Naive thymus-derived CD8-positive, alpha-beta T cell (primary cell): ENCODE measurements at regions not wholly inside any gene's neighbourhood (a gene's known extent, or its start where the extent isn't known, plus 50 kb on each side); places are given as distances from the start of the nearest gene placed in this dataset.
"Not testable (repeated sequence)": the region's sequence is repeated elsewhere in the genome, so short reads cannot be mapped to it uniquely, and the experiment has no call there.

ENCODE experiments used
- ATAC-seq, 2 donors: fragments of 150-1000 bp; cut with Tn5 transposase in 1 of 2; sonication (Bioruptor Pico), chemical (Tn5 transposase) in 1 of 2; 1 replicate in 1 of 2; 2 replicates in 1 of 2; pipeline ENCODE4 v1.10.0; 2021; ENCODE audit warnings: mild to moderate bottlenecking in 2 of 2, moderate library complexity in 2 of 2
- POLR2A ChIA-PET: fragments of 350-600 bp; sonication (Branson Sonifier 250); formaldehyde crosslinking; loops from one replicate; lab custom pipeline; 2021; ENCODE audit warnings: antibody characterized with exemption; lab: Charles Lee
- DNase-seq, 10 donors: peaks; one replicate each; pipeline versions ENCODE4 v3.0.0 to v3.0.0-alpha.2; 2020 to 2022
- H3K27ac Mint-ChIP-seq, 10 donors: one replicate each; pipeline ENCODE4 v1.8.0; 2020 to 2022; ENCODE audit warnings: mild to moderate bottlenecking in 10 of 10, mixed read lengths in 10 of 10, moderate library complexity in 4 of 10, inconsistent platforms in 1 of 10
- H3K27me3 Mint-ChIP-seq, 5 donors: one replicate each; pipeline ENCODE4 v1.8.0; 2021 to 2022; ENCODE audit warnings: mixed read lengths in 5 of 5
- H3K36me3 Mint-ChIP-seq, 3 donors: one replicate each; pipeline ENCODE4 v1.8.0; 2020 to 2022; ENCODE audit warnings: mixed read lengths in 3 of 3, mild to moderate bottlenecking in 2 of 3, inconsistent platforms in 1 of 3
- H3K4me1 Mint-ChIP-seq, 4 donors: one replicate each; pipeline ENCODE4 v1.8.0; 2021 to 2022; ENCODE audit warnings: mixed read lengths in 4 of 4
- H3K4me3 Mint-ChIP-seq, 10 donors: one replicate each; pipeline ENCODE4 v1.8.0; 2020 to 2022; ENCODE audit warnings: mild to moderate bottlenecking in 10 of 10, mixed read lengths in 10 of 10, moderate library complexity in 6 of 10, inconsistent platforms in 1 of 10
- H3K9me3 Mint-ChIP-seq, 9 donors: one replicate each; pipeline ENCODE4 v1.8.0; 2020 to 2022; ENCODE audit warnings: mixed read lengths in 9 of 9, mild to moderate bottlenecking in 3 of 9, inconsistent platforms in 1 of 9, moderate library complexity in 1 of 9

DNA sequence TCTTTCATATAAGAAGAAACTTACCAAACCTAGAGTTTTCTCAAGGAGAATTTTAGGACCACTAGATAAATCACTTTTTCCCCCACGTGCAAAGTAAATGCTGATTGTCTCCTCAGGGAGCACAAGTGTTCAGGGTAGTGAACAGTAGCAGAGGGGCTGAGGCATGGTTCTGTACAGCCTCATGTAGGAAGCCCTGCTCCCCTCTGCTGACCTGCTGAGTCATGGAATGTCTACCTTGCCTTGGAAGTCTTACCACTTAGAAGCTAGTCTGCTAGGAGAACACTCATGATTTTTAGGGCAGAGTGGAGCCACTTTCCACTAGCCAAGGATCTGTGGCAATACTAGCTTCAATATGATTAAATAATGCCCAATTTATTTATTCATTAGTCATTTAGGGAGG lies 2120.6 kb upstream of the RAG2 start:
- Mint-ChIP-seq H3K36me3 (peaks cover 0 to 2% (median 0%) of the 10 kb centered on the region in 3 donors), H3K27me3 (no peaks in the 10 kb centered on the region), H3K27ac (no peak overlapping the region), H3K4me3 (no peak overlapping the region), H3K4me1 (no peaks in the 10 kb centered on the region), H3K9me3 (peaks cover 3 to 30% (median 7%) of the 10 kb centered on the region in 9 donors)
- ATAC-seq (no peak), DNase-seq (no peak)
- POLR2A ChIA-PET, result no interaction called here

DNA sequence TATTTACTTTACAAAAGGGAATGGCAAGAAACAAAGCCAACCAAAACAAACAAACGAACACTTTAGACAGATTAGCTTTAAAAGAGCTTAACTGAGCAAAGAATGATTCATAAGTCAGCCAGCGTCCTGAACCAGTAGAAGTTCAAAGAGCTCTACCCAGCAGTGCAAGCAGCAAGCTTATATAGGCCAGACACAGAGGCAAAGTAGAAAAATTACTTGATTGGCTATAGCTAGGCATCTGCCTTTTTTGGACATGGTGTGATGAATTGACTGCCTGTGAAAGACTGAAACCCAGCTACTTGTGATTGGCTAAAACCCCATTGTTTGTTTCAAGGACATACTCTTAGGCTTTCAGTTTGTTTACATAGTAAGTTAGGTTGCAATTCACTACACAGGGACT lies 2120.0 kb upstream of the RAG2 start:
- ATAC-seq (no peak), DNase-seq (no peak)
- Mint-ChIP-seq H3K36me3 (peaks cover 0 to 4% (median 2%) of the 10 kb centered on the region in 3 donors), H3K4me3 (no peak overlapping the region), H3K27me3 (no peaks in the 10 kb centered on the region), H3K27ac (no peak overlapping the region), H3K4me1 (no peaks in the 10 kb centered on the region), H3K9me3 (peaks cover 4 to 28% (median 9%) of the 10 kb centered on the region in 9 donors)
- POLR2A ChIA-PET, result no interaction called here

DNA sequence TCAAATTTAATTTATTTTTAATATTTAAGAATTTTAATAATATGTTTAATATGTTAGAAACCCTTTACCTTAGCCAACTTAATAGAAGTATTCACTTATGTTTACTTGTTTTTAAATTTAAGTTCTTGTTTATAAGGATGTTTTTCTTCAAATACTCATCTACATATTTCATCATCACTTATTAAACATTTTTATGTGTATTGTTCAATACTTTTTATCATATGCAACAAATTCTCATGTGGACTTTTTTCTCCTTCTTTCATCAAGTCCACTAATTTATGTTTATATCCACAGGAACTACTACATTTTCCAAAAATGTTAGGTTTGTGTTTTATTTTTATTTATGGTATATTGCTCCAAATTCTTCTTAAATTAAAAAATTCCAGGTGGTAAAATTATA lies 2113.1 kb upstream of the RAG2 start:
- Mint-ChIP-seq H3K36me3 (peaks cover 0 to 4% (median 2%) of the 10 kb centered on the region in 3 donors), H3K27me3 (no peaks in the 10 kb centered on the region), H3K9me3 (peaks cover 4 to 25% (median 9%) of the 10 kb centered on the region in 9 donors), H3K4me1 (no peaks in the 10 kb centered on the region), H3K27ac (no peak overlapping the region), H3K4me3 (no peak overlapping the region)
- POLR2A ChIA-PET, result no interaction called here
- ATAC-seq, result no peak
- DNase-seq, result no peak

DNA sequence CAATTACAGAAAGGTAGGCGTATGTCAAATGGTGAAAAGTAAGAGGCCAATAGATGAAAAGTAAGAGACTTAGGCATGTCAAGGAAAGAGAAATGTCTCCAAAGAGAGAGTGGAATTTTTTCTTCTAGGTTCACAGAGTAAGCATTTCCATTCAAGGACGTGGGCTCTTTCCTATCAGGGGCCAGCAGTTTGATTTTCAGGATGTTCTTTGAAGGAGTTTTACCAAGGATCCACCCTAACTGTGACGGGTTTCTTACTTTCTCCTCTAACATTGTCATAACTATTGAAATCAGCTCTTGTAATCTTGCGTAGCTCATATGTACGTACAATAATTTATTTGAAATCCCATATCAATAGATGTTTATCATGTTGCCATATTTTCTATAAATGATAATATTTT lies 2112.2 kb upstream of the RAG2 start:
- POLR2A ChIA-PET, result no interaction called here
- H3K36me3 Mint-ChIP-seq, result peaks cover 0 to 4% (median 2%) of the 10 kb centered on the region in 3 donors
- H3K9me3 Mint-ChIP-seq, result peaks cover 0 to 24% (median 9%) of the 10 kb centered on the region in 9 donors
- ATAC-seq, result no peak
- no peaks in the 10 kb centered on the region for H3K4me1 Mint-ChIP-seq
- H3K4me3 Mint-ChIP-seq, result no peak overlapping the region
- DNase-seq, result no peak
- no peak overlapping the region for H3K27ac Mint-ChIP-seq
- no peaks in the 10 kb centered on the region for H3K27me3 Mint-ChIP-seq

DNA sequence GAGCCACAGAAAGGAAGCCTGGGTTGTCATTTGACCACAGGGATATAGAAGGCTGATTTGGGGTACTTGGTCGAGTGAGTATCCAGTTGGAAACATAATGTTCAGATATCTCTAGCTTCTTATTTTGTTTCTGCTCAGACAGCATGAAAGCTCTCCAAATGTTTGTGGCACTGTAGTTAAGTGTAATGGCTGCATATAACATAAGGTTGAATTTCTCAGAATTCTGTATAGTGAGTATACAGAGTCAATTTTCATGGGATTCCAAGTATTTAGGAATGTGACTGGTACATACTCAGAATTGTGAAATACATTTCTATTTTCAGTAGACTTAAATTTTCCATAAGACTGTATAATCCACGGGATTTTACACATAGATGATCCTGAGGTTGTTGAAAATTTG lies 2102.1 kb upstream of the RAG2 start:
- DNase-seq, result no peak
- Mint-ChIP-seq H3K27me3 (no peaks in the 10 kb centered on the region), H3K4me1 (no peaks in the 10 kb centered on the region), H3K9me3 (peaks cover 6 to 34% (median 14%) of the 10 kb centered on the region in 9 donors), H3K27ac (no peak overlapping the region), H3K4me3 (no peak overlapping the region), H3K36me3 (peaks cover 0 to 3% (median 0%) of the 10 kb centered on the region in 3 donors)
- POLR2A ChIA-PET, result no interaction called here
- no peak for ATAC-seq

DNA sequence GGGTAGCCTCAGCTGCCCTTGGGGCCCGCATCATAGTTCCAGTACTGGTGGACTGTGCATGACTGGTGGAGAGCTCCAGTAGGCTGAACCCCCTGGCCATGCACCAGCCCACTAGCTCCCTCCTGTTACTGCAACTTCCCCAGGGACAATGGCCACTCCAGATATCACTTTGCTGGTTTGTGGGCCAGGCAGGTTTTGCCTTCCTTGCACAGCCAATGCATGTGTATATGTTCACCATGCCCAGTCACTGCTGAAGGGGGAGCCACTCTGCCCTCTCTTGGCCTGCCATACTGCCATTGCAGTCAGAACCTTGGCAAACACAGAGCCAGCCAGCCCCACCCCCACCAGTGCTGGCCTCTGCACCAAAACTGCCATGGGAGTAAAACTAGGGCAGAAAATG lies 2095.3 kb upstream of the RAG2 start:
- Mint-ChIP-seq H3K9me3 (peaks cover 0 to 19% (median 14%) of the 10 kb centered on the region in 9 donors), H3K27ac (no peak overlapping the region), H3K4me3 (no peak overlapping the region), H3K36me3 (peaks cover 0 to 3% (median 0%) of the 10 kb centered on the region in 3 donors), H3K4me1 (no peaks in the 10 kb centered on the region), H3K27me3 (no peaks in the 10 kb centered on the region)
- POLR2A ChIA-PET, result no interaction called here
- ATAC-seq (no peak), DNase-seq (no peak)

DNA sequence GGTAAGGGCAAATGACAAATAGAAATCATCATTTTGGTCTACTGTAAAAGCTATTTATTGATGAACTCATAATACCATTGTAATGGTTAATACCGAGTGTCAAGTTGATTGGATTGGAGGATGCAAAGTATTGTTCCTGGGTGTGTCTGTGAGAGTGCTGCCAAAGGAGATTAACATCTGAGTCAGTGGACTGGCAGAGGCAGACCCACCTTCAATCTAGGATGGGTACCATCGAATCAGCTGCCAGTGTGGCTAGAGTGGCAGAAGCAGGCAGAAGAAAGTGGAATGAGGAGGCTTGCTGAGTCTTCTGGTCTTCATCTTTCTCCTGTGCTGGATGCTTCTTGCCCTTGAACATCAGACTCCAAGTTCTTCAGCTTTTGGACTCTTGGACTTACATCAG lies 2092.2 kb upstream of the RAG2 start:
- H3K4me1 Mint-ChIP-seq, H3K27ac Mint-ChIP-seq, H3K4me3 Mint-ChIP-seq, ATAC-seq, H3K27me3 Mint-ChIP-seq, POLR2A ChIA-PET, DNase-seq, H3K36me3 Mint-ChIP-seq: not testable (repeated sequence)
- peaks cover 2 to 13% (median 6%) of the 10 kb centered on the region in 9 donors for H3K9me3 Mint-ChIP-seq

DNA sequence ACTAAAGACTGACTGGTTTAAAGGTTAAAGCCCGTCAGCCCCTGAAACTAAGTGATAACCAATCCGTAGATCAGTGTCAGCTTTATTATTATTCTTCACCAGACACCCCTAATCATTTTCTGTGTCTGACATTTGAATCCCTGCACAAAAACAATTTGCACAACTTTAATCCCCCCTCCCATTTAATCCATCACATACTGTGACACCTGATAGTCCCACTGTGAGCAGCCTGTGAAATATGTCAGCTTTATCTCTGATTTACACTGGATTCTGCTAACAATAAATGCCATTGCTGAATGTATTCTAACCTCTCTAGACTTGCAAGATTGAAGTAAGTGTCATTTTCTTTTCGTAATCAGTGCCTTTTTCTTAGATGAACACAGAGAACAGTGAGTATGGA lies 2089.0 kb upstream of the RAG2 start:
- DNase-seq, result no peak
- POLR2A ChIA-PET, result no interaction called here
- ATAC-seq, result no peak
- Mint-ChIP-seq H3K4me1 (no peaks in the 10 kb centered on the region), H3K27ac (no peak overlapping the region), H3K36me3 (no peaks in the 10 kb centered on the region), H3K9me3 (peaks cover 0 to 9% (median 5%) of the 10 kb centered on the region in 9 donors), H3K4me3 (no peak overlapping the region), H3K27me3 (no peaks in the 10 kb centered on the region)

DNA sequence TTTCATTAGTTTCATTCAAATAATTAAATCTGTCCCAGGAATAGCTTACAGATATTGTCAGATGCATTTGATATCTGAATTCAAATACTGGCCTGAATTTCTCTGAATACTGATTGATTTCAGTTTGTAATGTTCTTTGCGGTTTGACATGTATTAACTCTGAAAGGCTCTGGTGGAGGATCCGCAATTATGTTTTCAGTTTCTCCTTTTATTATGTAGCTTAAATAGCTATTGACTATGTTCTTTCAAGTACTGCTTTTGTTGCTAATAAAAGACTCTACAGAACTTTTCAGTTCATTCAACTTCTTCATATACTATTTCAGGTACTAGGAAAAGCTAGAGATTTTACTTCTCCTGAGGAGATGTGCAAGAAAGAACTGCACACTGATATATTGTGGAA lies 2085.4 kb upstream of the RAG2 start:
- H3K4me3 Mint-ChIP-seq, result no peak overlapping the region
- peaks cover 0 to 3% (median 0%) of the 10 kb centered on the region in 3 donors for H3K36me3 Mint-ChIP-seq
- no peak overlapping the region for H3K27ac Mint-ChIP-seq
- H3K9me3 Mint-ChIP-seq, result peaks cover 0 to 20% (median 7%) of the 10 kb centered on the region in 9 donors
- H3K4me1 Mint-ChIP-seq, result no peaks in the 10 kb centered on the region
- POLR2A ChIA-PET, result no interaction called here
- H3K27me3 Mint-ChIP-seq, result no peaks in the 10 kb centered on the region
- DNase-seq, result no peak
- no peak for ATAC-seq

DNA sequence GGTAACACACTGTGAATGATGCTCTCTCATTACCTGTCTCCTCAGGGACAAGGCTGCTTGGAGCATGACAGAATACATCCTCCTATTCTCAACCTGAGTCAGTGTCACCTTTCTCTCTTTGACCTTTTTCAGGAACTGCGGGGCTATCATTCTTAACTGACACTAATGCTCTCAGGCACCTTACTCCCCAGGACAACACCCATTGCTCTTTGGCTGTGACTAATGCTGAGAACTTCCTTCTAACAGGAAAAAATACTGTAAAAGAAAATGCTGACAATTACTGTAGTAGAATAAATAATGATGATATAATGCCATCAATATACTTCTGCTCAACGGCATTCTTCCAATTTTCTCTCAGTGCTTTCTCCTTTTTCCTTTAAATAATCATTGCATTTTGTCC lies 2082.7 kb upstream of the RAG2 start:
- POLR2A ChIA-PET, result no interaction called here
- H3K27me3 Mint-ChIP-seq, result no peaks in the 10 kb centered on the region
- H3K27ac Mint-ChIP-seq, result no peak overlapping the region
- ATAC-seq, result no peak
- H3K4me3 Mint-ChIP-seq, result no peak overlapping the region
- H3K9me3 Mint-ChIP-seq, result peaks cover 0 to 26% (median 10%) of the 10 kb centered on the region in 9 donors
- peaks cover 0 to 3% (median 0%) of the 10 kb centered on the region in 3 donors for H3K36me3 Mint-ChIP-seq
- H3K4me1 Mint-ChIP-seq, result no peaks in the 10 kb centered on the region
- DNase-seq, result no peak

DNA sequence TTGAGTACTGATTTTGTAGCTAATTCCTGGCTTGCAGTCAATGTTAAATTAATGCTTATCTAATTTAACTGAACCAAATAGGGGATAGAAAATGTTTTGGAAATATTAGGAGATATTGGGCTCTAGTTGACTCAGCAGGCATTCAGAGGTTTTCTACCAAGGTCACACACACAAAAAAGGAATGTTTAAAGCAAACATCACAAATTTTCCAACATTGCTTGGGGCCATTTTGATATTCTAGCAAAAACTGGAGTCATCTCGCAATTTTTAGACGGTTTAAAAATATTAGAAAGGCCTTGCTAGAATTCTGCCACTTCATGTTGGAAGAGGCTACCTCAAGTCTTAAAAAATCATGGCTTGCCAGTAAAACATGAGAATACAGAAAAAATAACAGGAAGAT lies 2082.1 kb upstream of the RAG2 start:
- no peak for ATAC-seq
- peaks cover 0 to 30% (median 10%) of the 10 kb centered on the region in 9 donors for H3K9me3 Mint-ChIP-seq
- no peak for DNase-seq
- H3K4me1 Mint-ChIP-seq, result no peaks in the 10 kb centered on the region
- no peak overlapping the region for H3K27ac Mint-ChIP-seq
- H3K4me3 Mint-ChIP-seq, result no peak overlapping the region
- POLR2A ChIA-PET, result no interaction called here
- H3K27me3 Mint-ChIP-seq, result no peaks in the 10 kb centered on the region
- peaks cover 0 to 3% (median 0%) of the 10 kb centered on the region in 3 donors for H3K36me3 Mint-ChIP-seq

DNA sequence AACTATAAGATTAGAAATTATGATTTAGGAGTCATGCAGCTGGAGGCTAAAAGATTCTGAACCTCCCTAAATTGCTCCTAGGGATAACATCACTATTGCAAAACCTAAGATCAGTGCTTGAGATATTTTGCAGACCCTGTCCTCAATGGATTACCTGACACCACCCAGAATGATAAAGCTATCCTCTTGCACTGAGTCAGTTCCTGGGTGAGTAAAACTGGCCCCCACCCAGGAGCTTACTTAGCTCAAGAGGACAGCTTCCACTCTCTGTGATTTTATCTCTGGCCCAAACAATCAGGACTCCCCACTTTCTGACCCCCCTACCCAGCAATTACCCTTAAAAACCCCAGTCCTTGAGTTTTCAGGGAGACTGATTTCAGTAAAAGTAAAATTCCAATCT lies 2074.4 kb upstream of the RAG2 start:
- POLR2A ChIA-PET, result no interaction called here
- H3K36me3 Mint-ChIP-seq, result peaks cover 0 to 5% (median 0%) of the 10 kb centered on the region in 3 donors
- no peak overlapping the region for H3K27ac Mint-ChIP-seq

DNA sequence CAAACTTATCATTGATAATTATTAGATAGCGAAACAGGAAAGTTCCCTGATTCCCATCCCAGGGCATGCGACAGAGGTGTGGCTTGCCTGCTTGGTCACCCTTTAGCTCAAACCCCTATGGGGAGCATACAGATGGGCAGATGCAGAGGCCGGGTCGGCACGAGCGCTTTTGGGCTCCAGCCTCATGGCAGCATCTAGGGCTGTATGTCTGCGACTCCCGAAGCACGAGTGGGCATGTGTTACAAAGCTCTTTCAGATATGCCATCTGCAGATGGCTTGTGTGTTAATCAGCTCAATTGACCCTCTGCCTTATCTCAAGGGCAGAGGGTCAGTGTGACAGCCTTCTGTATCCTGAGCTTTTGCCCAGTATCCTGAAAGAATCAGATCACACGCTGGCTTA lies 2069.3 kb upstream of the RAG2 start:
- no peak overlapping the region for H3K4me3 Mint-ChIP-seq

More for the DNA sequence above, 2074.4 kb upstream of the RAG2 start:
- DNase-seq (no peak), ATAC-seq (no peak)
- H3K9me3 Mint-ChIP-seq, result peaks cover 5 to 24% (median 7%) of the 10 kb centered on the region in 9 donors
- no peak overlapping the region for H3K4me3 Mint-ChIP-seq
- no peaks in the 10 kb centered on the region for H3K4me1 Mint-ChIP-seq
- no peaks in the 10 kb centered on the region for H3K27me3 Mint-ChIP-seq

DNA sequence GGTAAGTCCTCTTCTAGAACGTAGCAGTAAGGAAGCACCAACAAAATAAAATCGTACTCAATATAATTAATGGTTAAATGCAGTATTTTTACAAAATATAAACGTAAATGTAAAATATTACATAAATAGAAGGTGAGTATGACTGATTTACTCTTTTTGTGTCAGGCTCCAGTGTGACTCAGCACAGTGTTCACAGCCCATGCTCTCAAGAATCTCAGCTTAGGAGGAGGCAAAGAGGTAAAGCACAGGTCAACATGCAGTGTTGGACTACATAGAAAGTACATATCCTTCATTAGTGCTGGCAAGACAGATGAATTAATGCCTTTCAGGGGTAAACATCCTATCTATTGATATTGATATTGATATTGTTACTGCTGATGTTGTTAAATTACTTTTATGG lies 2050.6 kb upstream of the RAG2 start:
- Mint-ChIP-seq H3K4me3 (no peak overlapping the region), H3K27ac (no peak overlapping the region), H3K9me3 (peaks cover 0 to 21% (median 4%) of the 10 kb centered on the region in 9 donors), H3K4me1 (no peaks in the 10 kb centered on the region), H3K36me3 (no peaks in the 10 kb centered on the region), H3K27me3 (no peaks in the 10 kb centered on the region)
- POLR2A ChIA-PET, result no interaction called here
- no peak for DNase-seq
- no peak for ATAC-seq

More for the DNA sequence above, 2069.3 kb upstream of the RAG2 start:
- ATAC-seq, result no peak
- Mint-ChIP-seq H3K36me3 (peaks cover 0 to 5% (median 0%) of the 10 kb centered on the region in 3 donors), H3K27me3 (no peaks in the 10 kb centered on the region), H3K27ac (no peak overlapping the region), H3K9me3 (peaks cover 0 to 25% (median 7%) of the 10 kb centered on the region in 9 donors), H3K4me1 (no peaks in the 10 kb centered on the region)
- DNase-seq, result no peak
- POLR2A ChIA-PET, result no interaction called here
